Amniotic stem cell (primary cell): ENCODE measurements at regions not wholly inside any gene's neighbourhood (a gene's known extent, or its start where the extent isn't known, plus 50 kb on each side); places are given as distances from the start of the nearest gene placed in this dataset.
"Not testable (repeated sequence)": the region's sequence is repeated elsewhere in the genome, so short reads cannot be mapped to it uniquely, and the experiment has no call there.

Experiments
- DNase-seq: peaks from one replicate; lab custom pipeline; 2025; lab: John Stamatoyannopoulos, UW

GRCh38 chr2:101610750-101611315 is 86.7 kb upstream of the MAP4K4 start:
- DNase-seq, result no peak

- no peak for DNase-seq
Observed at GRCh38 chr2:101609433-101609832, 88.1 kb upstream of the MAP4K4 start.

DNA sequence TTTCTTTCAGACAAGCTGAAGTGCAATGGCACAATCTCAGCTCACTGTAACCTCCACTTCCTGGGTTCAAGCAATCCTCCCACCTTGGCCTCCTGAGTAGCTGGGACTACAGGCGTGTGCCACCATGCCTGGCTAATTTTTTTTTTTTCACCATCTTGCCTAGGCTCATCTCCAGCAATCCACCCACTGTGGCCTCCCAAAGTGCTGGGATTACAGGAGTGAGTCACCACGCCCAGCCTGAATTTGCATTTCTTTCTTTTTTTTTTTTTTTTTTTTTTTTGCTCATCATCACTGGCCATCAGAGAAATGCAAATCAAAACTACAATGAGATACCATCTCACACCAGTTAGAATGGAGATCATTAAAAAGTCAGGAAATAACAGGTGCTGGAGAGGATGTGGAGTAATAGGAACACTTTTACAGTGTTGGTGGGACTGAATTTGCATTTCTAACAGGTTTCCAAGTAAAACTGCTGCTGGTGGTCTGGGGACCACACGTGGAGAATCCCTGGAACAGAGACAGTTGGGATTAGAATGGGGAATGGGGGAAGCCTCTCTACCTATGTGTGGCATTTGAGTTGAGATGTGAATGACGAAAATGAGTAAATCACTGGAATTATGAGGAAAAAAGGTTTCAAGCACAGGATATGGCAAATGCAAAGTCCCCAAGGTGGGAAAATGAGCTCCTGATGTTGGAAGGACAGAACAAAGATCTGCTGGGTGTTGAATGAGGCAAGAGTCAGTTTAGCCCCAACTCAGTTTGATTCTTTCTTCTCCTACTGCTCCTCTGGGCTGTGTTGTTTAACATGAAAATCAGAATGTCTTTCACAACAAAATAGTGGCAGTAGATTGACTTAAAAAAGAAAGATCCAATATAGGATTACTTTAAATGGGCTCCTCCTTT is 88.8 kb upstream of the MAP4K4 start:
- no peak for DNase-seq

- DNase-seq, result no peak
Observed at GRCh38 chr2:101597347-101597944, 100.1 kb upstream of the MAP4K4 start.

GRCh38 chr2:101596333-101596732 is 101.2 kb upstream of the MAP4K4 start:
- DNase-seq, result no peak

GRCh38 chr2:101587251-101587650 is 110.3 kb upstream of the MAP4K4 start:
- no peak for DNase-seq

DNA sequence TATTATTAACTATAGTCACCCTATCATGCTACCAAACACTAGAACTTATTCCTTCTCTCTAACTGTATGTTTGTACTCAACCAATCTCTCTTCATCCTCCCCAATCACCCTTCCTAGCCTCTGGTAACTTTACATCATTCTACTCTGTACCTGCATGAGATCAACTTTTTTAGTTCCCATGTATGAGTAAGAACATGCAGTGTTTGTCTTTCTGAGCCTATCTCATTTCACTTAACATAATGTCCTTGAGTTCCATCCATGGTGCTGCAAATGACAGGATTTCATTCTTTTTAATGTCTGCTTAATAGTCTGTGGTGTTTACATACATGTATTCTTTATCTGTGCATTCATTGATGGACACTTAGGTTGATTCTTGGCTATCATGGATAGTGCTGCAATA is 108.9 kb upstream of the RFX8 start:
- DNase-seq, result no peak

DNA sequence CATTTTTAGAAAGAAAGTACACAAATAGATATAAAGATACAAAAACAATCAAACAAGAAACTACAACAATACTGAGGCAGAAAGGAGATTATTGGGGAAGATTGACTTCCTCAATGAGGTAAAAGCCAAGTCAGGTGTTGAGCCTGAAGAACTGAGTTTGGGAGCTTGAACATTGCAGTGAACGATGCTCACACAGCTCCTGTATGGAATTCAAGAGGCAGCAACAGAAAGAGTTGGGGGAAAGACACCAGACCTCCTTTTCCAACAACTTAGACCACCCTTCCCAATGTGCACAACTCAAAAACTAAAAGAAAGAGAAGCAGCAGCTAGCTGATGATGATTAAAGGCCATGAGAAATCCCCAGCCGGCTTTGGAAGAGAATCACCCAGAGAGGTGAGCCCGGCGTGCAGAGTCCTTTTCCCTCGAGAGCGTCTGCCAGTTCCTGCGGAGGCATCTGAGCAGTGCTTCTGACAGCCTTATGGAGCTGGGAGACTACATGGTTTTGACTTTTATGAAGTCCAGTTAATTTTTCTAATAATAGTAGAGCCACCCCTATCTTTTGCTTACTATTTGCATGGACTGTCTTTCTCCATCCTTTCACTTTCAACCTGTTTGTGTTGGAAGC is 106.9 kb upstream of the RFX8 start:
- no peak for DNase-seq

DNA sequence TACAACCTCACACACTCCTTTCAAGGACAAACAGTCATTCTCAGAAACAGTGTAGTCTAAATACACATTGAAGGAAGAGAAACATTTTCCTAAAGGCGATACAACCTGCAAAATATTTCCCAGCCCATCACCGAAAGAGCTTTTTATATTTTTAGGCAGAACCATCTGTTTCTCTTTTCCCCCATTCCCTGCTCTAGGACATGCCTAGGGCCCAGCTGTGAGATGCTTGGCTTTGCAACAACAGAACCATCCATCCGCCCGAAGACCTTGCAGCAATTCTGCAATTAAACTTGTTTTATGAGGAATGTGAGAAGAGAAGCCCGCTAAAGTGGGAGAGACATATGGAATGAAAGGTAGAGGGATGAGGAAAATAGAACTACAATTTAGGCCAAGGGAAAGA is 105.6 kb upstream of the RFX8 start:
- DNase-seq, result no peak

- DNase-seq, result no peak
Observed at GRCh38 chr2:101578671-101579070, 103.8 kb upstream of the RFX8 start.

- DNase-seq, result not testable (repeated sequence)
Observed at GRCh38 chr2:101578135-101578534, 103.2 kb upstream of the RFX8 start.

DNA sequence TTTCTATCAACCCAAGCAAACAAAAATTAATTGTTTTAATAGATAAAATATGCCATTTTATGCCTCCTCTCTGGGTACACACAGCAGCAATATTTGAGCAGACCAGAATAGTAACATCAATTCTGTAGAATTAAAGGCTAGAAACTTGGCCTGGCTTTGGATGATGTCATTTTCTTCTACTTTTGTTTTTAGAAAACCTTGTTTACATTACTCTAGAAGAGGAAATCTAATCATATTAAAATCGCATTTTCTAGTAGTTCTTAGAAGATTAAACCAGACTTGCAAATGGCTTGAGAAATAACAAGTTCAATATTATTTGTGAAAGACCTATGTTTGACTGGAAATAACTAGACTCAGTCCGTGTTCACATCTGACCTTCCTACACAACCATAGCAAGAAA is 102.3 kb upstream of the RFX8 start:
- DNase-seq, result no peak

DNA sequence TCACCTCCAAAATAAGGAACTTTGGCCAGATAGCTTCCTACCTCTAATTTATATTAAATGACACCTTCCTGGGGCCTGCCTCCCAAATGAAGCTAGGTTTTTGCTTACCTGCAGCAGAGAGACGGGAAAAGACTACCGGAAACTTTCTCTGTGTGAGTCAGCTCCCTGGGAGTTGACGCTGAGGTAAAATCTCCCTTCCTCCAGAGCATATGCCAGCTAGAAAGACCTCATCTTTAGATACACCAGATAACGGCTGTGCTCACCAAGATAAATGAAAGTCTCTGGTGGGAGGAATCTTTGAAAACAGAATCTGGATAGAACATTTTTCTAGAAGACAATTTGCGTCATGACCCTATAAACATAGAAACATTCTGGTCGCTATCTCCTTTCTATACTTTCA is 99.7 kb upstream of the RFX8 start:
- no peak for DNase-seq

GRCh38 chr2:101571951-101572350 is 97.0 kb upstream of the RFX8 start:
- DNase-seq, result no peak

- no peak for DNase-seq
Observed at GRCh38 chr2:101569886-101570520, 95.1 kb upstream of the RFX8 start.

- DNase-seq, result no peak
Observed at GRCh38 chr2:101568969-101569368, 94.1 kb upstream of the RFX8 start.

DNA sequence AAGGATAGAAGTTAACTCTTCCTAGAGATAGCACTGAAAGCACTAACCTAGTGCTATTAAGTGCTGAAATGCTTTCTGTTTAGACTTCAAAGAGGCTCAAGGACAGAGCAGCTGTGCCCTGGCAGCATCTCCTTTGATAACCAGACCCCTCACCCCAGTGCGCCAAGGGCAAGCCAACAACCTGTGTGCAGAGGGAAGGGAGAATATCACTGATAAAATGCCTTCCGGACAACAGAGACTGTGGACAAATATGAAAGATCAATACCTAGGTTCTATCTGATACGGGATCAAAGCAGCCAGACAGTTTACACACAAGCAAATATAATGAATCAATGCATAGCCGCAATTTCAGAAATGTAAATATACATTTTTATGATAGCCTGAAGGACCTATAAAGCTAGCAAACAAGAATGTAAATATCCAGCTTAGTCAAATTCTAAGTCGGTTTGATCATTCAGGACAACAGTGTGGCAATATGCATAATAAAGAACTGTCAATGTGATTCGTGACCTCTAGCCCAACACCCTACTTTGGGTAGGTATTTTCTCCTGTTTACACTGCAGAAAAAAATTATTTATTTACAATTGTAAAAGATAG is 91.8 kb upstream of the RFX8 start:
- DNase-seq, result no peak

DNA sequence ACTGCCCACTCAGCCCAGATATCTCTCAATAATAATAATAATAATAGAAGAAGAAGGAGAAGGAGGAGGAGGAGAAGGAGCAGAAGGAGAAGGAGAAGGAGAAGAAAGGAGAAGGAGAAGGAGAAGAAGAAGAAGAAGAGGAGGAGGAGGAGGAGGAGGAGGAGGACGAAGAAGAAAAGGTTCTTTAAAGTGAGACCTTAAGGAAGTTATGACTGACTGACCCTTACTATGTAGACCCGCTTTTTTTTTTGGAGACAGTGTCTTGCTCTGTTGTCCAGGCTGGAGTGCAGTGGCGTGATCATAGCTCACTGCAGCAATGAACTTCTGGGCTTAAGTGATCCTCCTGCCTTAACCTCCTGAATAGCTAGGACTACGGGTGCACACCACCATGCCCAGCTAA is 88.9 kb upstream of the RFX8 start:
- DNase-seq, result no peak

DNA sequence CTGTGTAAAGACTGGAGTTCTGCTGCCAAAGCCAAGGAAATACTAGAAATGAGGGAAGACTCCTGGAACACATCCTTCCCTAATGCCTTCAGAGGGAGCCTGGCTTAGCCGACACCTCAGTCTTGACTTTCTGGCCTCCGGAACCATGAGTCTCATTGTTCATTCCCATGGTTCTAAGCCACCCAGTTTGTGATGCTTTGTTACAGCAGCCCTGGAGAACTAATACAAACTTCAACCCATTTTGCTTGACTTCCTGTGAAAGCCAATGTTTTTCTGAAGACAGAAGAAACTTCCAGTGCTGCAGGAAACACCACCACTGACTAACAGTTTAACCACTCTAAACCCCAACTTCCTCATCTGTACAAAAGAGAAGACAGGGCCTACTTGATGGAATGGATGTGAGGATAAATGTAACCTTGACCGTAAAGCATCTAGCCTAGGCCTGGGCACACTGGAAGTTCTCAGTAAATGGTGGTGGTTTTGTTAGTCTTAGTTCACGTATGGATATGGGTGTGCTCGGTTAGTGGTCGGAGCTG is 85.9 kb upstream of the RFX8 start:
- no peak for DNase-seq

- DNase-seq, result no peak
Observed at GRCh38 chr2:101559551-101559950, 84.6 kb upstream of the RFX8 start.

DNA sequence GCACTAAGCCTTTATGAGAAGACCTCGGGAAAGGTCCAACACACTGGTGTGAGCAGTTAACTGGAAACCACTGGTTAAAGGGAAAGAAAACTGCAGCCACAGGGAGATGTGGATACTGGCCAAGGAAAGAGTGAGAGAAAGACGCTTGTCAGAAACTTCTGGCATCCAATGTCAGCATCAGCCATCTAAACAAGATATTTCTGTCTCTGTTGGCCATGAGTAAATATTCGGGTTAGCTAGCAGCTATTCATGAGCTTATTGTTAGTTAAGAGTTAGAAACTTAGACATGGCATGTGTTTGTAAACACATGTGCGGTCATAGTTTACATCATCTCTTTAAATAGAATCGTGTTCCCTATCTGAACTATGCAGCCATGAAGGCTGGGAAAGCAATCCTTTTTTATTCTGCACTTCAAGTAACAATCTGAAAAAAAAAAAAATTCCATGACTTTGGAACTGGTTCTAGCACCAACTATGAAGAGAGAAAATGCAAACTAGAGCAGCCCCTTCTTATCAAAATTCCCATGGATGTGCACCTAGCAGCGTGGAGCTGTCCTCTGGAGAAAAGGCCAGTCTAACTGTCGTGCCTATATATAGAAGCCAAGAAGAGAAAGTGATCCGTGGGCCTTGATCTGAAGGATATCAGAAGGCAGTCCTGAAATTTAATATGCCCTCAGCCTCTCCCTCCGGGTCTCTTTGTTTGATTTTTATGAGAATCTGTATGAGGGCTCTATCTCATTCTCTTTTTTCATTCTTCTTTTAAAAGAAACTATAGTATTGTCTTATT is 84.0 kb upstream of the RFX8 start:
- no peak for DNase-seq
